ENCODE measurements at regions not wholly inside any gene's neighbourhood (a gene's known extent, or its start where the extent isn't known, plus 50 kb on each side); places are given as distances from the start of the nearest gene placed in this dataset.

GRCh38 chr4:57658673-57659072 lies 548.5 kb upstream of the IGFBP7 start:
- no peak for DNase-seq

GRCh38 chr4:57658188-57658587 lies 548.0 kb upstream of the IGFBP7 start:
- no peak for DNase-seq

GRCh38 chr4:57655342-57655741 lies 545.2 kb upstream of the IGFBP7 start:
- no peak for DNase-seq

DNA sequence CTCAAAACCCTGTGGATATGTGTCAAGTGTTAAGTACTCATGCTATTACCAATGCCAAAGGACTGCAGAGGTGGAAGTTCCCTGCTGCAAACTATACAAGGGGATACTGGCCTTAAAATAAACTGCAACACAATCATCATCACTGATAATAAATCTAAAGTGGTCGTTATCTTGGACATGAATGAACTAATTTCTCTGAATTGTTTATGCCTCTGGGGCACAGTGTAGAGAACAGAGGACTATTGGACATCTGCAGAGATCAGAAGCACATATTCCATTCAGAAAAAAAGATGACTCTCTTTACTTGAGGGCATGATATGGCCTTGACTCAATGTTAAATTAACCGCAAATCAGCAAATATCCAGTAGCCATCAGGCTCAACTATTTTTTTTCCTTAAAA lies 542.6 kb upstream of the IGFBP7 start:
- DNase-seq = no peak

GRCh38 chr4:57640391-57641100 lies 530.4 kb upstream of the IGFBP7 start:
- DNase-seq = no peak

DNA sequence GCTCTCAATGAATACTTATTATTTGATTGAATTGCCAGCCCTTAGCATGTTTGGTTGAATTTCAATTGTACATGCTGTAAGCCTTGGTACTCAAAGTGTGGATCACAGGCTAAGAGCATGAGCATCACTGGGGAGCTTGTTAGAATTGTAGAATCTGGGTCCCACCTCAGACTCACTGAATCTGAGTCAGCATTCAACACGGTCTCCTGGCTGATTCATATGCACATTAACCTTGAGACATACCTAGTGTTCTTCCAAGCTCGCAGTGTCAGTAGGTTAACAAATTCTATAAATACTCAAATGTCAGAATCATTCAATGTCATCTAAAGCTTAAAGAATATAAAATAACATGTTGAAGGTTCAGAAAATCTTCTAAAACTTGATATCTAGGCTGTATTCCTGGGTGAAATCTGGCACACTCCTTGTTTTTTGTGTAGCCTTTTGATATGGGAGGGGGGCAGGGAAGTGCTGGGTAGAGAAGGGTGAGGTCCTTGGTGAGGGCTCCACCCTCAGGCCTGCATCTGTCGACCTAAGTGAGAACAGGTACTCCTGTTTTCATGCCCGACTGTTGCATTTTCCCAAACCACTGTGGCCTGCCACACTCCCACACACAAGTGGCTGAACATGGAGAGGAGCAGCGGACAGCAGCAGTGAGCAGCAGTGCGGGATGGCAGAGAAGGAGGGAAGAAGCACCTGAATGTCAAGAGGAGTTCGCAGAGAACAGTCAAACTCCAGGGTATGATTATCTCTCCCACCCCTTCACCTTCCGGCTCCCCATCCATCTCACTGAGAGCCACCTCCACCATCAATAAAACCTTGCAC lies 529.6 kb upstream of the IGFBP7 start:
- DNase-seq = no peak

GRCh38 chr4:57635910-57636309 lies 525.7 kb upstream of the IGFBP7 start:
- no peak for DNase-seq

GRCh38 chr4:57633212-57633859 lies 523.2 kb upstream of the IGFBP7 start:
- no peak for DNase-seq

GRCh38 chr4:57632564-57632963 lies 522.4 kb upstream of the IGFBP7 start:
- no peak for DNase-seq

DNA sequence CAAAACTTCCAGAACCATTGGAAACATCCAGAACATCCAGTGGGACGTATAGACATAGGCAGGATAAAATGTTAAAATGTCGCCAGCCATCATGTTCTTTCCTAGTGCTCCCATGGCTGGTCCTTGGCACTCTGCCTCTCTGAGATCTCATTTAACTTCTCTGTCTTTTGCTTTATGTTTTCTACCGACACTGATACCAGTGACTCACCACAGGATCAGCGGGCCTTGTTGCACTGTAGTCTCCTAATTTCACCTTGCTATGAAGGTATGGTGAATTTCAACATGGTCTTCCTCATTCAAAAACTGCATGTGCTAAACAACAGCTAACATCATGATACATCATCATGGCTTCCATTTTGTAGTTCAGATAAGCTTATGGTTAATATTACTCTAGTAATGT lies 521.0 kb upstream of the IGFBP7 start:
- no peak for DNase-seq

- DNase-seq = no peak
Measured at GRCh38 chr4:57628004-57628403, 517.8 kb upstream of the IGFBP7 start.

DNA sequence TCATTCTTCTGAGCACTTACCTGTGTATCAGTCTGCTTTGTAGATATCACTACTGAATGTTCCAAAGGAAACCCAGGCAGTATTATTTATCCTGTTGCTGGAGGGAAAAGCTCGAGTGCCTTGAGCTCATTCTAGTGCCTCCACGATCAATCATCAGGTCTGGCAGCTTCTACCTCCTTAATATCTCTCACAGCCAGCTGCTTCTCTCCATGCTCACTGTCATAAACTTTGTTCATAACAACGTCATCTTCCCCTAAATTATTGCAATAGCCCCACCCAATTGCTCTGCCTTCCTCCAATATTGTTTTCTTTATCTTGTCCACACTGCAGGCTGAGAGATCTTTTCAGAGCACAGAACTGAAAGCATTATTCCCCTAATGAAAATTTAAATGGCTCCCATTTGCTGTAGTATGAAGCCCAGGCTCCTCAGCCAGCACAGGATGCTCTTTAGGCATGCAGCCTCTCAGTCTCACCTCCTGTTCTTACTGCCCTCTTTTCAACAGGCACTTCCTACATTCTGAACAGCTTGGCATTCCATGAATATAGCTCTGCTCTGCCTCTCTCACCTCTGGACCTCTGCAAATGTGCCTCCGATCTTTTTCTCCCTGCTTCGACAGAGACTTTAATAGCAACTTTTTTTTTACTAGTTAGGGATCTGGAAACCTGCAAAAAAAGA lies 504.2 kb upstream of the IGFBP7 start:
- DNase-seq = no peak

DNA sequence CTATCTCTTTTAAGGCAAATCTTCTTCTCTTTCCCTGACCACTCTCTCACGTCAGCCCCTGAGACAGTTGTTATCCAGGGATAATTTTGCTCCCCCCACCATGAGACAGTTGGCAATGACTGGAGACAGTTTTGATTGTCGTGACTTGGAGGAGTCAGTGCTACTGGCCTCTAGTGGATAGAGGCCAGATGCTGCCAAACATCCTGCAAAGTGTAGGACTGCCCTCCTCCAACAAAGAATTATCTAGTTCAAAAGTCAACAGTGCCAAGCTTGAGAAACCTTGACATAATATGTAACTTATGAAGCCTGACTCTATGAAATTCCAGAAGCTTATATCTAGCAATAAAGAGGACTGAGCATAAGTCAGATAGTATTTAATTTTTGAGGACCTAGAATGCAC lies 502.1 kb upstream of the IGFBP7 start:
- no peak for DNase-seq

DNA sequence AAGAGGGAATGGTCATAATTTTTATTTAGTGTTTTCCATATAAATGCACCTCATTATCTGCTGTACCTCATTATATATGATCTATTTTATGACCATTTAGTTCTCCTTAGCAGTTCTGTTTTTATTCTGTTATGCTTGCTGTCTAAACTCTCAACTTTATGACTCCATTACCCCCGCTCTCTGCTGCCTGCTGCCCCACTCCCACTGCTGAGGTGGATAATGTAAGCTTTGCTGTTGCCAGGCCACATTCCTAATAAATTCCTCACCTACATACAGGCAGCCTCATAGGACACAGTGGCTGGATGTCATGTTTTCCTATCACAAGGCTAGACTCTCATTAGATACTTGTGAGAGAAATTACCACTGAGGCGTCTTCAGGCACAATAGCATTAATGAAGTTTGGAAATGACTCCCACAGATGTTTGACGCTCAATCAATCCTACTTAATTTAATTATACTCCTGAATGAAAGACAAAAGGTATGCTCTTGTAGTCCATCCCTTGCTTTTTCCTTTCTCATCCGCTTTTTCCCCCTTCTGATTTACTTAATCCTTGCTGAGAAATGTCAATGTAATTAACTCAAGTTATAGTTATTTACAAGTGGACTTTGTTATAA lies 497.5 kb upstream of the IGFBP7 start:
- DNase-seq = no peak

- no peak for DNase-seq
Measured at GRCh38 chr4:57605376-57605775, 495.2 kb upstream of the IGFBP7 start.

- no peak for DNase-seq
Measured at GRCh38 chr4:57602141-57602540, 492.0 kb upstream of the IGFBP7 start.

GRCh38 chr4:57591073-57591472 lies 480.9 kb upstream of the IGFBP7 start:
- DNase-seq = no peak

- no peak for DNase-seq
Measured at GRCh38 chr4:57588557-57588956, 478.4 kb upstream of the IGFBP7 start.

DNA sequence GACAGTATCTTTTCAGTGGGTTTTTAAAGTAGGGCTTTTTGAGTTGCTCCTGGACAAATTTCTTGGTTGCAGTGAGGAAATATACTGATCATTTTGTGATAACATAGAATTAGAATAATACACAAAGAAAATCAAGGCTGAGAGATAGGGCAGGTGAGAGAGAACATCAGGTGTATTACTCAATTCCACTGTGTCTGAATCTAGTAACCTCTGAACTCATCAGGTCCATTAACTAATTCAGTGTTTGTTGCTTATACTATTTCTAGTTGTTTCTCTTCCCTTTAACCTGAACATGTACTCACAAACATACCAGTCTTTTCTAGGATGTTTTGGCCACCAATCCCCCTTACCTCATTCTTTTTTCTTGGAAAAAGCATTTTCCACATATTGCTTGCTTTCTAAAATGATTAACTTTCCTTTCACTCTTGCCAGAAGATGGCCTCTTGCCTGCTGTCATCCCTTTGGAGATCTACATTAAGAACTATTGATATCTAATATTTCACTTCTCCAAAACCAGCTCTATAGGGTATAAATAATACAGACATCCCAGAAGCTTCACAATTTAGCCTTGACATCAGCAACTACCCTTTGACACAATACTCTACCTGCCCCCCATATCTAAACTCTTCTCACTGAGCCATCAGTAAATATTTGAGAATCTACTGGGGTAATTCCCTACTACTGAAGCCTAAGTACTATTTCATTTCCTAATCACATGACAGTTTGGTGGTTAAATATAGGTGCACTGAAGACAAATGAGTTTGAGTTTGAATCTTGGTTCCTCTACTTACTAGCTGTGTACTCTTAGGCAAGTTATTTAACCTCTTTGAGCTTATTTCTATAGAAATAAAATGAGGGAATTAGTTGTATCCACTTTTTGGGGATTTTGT lies 470.8 kb upstream of the IGFBP7 start:
- DNase-seq = no peak

DNA sequence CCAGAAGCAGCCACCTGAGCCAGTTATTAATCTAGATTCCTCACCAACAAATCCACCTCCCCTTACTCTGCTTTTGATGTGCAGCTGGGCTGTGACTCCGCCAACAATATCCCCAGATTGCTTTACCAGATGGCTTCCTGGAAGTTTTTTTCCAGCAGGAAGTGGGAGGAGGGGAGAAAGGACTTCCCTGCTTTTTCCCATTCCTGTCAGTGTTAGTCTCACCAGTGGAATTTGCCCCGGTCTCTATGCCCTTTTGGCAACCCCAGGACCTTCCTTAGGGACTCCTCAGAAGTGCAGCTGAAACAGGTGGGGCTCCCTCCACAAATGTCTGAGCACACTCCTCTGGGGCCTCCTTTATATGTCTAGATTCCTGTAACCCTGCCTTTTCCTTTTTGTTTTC lies 465.2 kb upstream of the IGFBP7 start:
- DNase-seq = no peak

DNA sequence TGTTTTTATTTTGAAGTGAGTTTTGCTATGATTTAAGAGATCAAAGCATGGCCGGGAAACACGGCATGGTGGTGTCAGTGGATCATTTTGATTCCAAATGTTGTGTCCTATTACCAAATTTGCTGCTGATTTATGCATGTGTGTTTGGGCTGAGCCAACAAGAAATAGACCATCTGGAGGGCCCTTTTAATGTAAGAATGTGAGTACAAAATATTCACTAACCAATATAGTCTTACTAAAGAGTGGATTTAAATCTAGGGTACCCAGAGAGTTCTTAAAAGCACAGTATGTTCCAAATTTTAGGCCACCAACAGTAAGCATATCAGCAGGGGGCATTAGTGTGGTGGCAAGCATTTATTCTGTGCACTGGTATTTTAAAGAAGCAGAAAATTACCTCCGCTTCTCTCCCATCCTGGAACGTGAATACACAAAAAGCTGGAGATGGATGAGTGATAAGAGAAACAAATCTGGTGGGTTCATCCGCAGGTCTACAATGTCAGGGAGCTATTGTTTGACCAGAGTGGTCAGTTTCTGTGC lies 444.4 kb upstream of the IGFBP7 start:
- DNase-seq = no peak

DNA sequence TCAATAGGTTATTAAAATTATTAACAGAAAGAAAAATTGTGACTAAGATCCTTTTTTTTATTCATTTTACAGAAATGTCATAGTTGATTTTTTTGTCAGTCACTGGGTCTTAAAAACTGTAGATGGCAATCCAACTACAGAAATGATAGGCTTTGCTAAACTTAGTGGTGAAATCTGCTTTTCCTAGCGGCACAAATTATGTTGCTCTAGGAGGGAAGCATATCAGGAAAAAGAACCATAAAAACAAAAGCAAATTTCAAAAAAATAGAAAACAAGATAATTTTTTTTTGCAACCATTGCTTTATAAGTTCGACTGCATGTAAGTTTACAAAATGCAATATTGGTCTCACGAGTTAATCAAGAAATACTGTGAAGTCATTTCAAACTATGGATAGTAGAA lies 443.5 kb upstream of the IGFBP7 start:
- DNase-seq = no peak
